ENCODE measurements at regions not wholly inside any gene's neighbourhood (a gene's known extent, or its start where the extent isn't known, plus 50 kb on each side); places are given as distances from the start of the nearest gene placed in this dataset.

GRCh38 chr11:128336203-128336602 lies 251.2 kb downstream of the ETS1 start:
- peak overlapping the region; percentile 49 for H3K27ac ChIP-seq (ENCODE audit: low read depth, low read length)
- no peaks in the 10 kb centered on the region for H4K20me1 ChIP-seq (ENCODE audit: insufficient read depth, low read length)
- no peaks in the 10 kb centered on the region for H3K27me3 ChIP-seq (ENCODE audit: insufficient read depth, low read length)
- H3K4me1 ChIP-seq (ENCODE audit: insufficient read depth, low read length): peaks cover 29% of the 10 kb centered on the region
- peak overlapping the region; percentile 16 for H3K9ac ChIP-seq (ENCODE audit: low read length)
- TF ChIP-seq CTCF (IDR thresholded peaks at IDR 0.05; ENCODE audit: insufficient read depth, low read depth, low read length): no peak
- TF ChIP-seq EZH2 (IDR thresholded peaks at IDR 0.05; ENCODE audit: insufficient read depth, low read length): no peak
- Mint-ChIP-seq H3K36me3 (ENCODE audit: low read depth, unreplicated experiment) (no peaks in the 10 kb centered on the region), H3K27ac (ENCODE audit: unreplicated experiment) (peak overlapping the region; percentile 72), H3K27me3 (ENCODE audit: low read depth, unreplicated experiment) (no peaks in the 10 kb centered on the region), H3K4me1 (ENCODE audit: low read depth, unreplicated experiment) (peaks cover 20% of the 10 kb centered on the region), H3K4me3 (ENCODE audit: unreplicated experiment) (no peak overlapping the region), H3K9me3 (ENCODE audit: unreplicated experiment) (peaks cover 2% of the 10 kb centered on the region)
- no peak overlapping the region for H3K4me3 ChIP-seq (ENCODE audit: insufficient read depth, low read depth, low read length)
- DNase-seq (ENCODE audit: low read depth) (peak; percentile 76), FAIRE-seq (no peak)
- H3K79me2 ChIP-seq (ENCODE audit: insufficient read depth, low read length): no peaks in the 10 kb centered on the region
- H3K9me3 ChIP-seq (ENCODE audit: insufficient read depth, low read depth, low read length): no peaks in the 10 kb centered on the region
- H2AFZ ChIP-seq (ENCODE audit: low read depth, low read length): peak overlapping the region; percentile 21
- H3K36me3 ChIP-seq (ENCODE audit: insufficient read depth, low read length): no peaks in the 10 kb centered on the region
- H3K4me2 ChIP-seq (ENCODE audit: low read length): peak overlapping the region; percentile 45

GRCh38 chr11:128335729-128336128 lies 251.6 kb downstream of the ETS1 start:
- DNase-seq (ENCODE audit: low read depth) (no peak), FAIRE-seq (no peak)
- H3K36me3 Mint-ChIP-seq (ENCODE audit: low read depth, unreplicated experiment): no peaks in the 10 kb centered on the region
- Histone ChIP-seq H3K27me3 (ENCODE audit: insufficient read depth, low read length) (no peaks in the 10 kb centered on the region), H3K9me3 (ENCODE audit: insufficient read depth, low read depth, low read length) (no peaks in the 10 kb centered on the region), H3K4me2 (ENCODE audit: low read length) (peak overlapping the region; percentile 45), H3K36me3 (ENCODE audit: insufficient read depth, low read length) (no peaks in the 10 kb centered on the region), H2AFZ (ENCODE audit: low read depth, low read length) (peak overlapping the region; percentile 21), H3K4me1 (ENCODE audit: insufficient read depth, low read length) (peaks cover 29% of the 10 kb centered on the region), H4K20me1 (ENCODE audit: insufficient read depth, low read length) (no peaks in the 10 kb centered on the region), H3K4me3 (ENCODE audit: insufficient read depth, low read depth, low read length) (no peak overlapping the region), H3K79me2 (ENCODE audit: insufficient read depth, low read length) (no peaks in the 10 kb centered on the region), H3K9ac (ENCODE audit: low read length) (peak overlapping the region; percentile 16), H3K27ac (ENCODE audit: low read depth, low read length) (peak overlapping the region; percentile 49)
- H3K27me3 Mint-ChIP-seq (ENCODE audit: low read depth, unreplicated experiment): no peaks in the 10 kb centered on the region
- peak overlapping the region; percentile 72 for H3K27ac Mint-ChIP-seq (ENCODE audit: unreplicated experiment)
- H3K9me3 Mint-ChIP-seq (ENCODE audit: unreplicated experiment): peaks cover 2% of the 10 kb centered on the region
- TF ChIP-seq CTCF (IDR thresholded peaks at IDR 0.05; ENCODE audit: insufficient read depth, low read depth, low read length) (no peak), EZH2 (IDR thresholded peaks at IDR 0.05; ENCODE audit: insufficient read depth, low read length) (no peak)
- H3K4me1 Mint-ChIP-seq (ENCODE audit: low read depth, unreplicated experiment): peaks cover 20% of the 10 kb centered on the region
- no peak overlapping the region for H3K4me3 Mint-ChIP-seq (ENCODE audit: unreplicated experiment)

GRCh38 chr11:128334311-128335044 lies 252.9 kb downstream of the ETS1 start:
- no peaks in the 10 kb centered on the region for H3K27me3 Mint-ChIP-seq (ENCODE audit: low read depth, unreplicated experiment)
- DNase-seq (ENCODE audit: low read depth): no peak
- Histone ChIP-seq H3K4me3 (ENCODE audit: insufficient read depth, low read depth, low read length) (no peak overlapping the region), H3K4me1 (ENCODE audit: insufficient read depth, low read length) (peaks cover 29% of the 10 kb centered on the region), H3K27ac (ENCODE audit: low read depth, low read length) (peak overlapping the region; percentile 55), H3K9ac (ENCODE audit: low read length) (peak overlapping the region; percentile 1), H4K20me1 (ENCODE audit: insufficient read depth, low read length) (no peaks in the 10 kb centered on the region), H3K79me2 (ENCODE audit: insufficient read depth, low read length) (no peaks in the 10 kb centered on the region), H3K4me2 (ENCODE audit: low read length) (peak overlapping the region; percentile 66), H2AFZ (ENCODE audit: low read depth, low read length) (peak overlapping the region; percentile 74), H3K36me3 (ENCODE audit: insufficient read depth, low read length) (no peaks in the 10 kb centered on the region), H3K9me3 (ENCODE audit: insufficient read depth, low read depth, low read length) (no peaks in the 10 kb centered on the region), H3K27me3 (ENCODE audit: insufficient read depth, low read length) (no peaks in the 10 kb centered on the region)
- peak overlapping the region; percentile 11 for H3K27ac Mint-ChIP-seq (ENCODE audit: unreplicated experiment)
- no peak for FAIRE-seq
- TF ChIP-seq EZH2 (IDR thresholded peaks at IDR 0.05; ENCODE audit: insufficient read depth, low read length): no peak
- TF ChIP-seq CTCF (IDR thresholded peaks at IDR 0.05; ENCODE audit: insufficient read depth, low read depth, low read length): no peak
- H3K4me1 Mint-ChIP-seq (ENCODE audit: low read depth, unreplicated experiment): peaks cover 20% of the 10 kb centered on the region
- no peaks in the 10 kb centered on the region for H3K36me3 Mint-ChIP-seq (ENCODE audit: low read depth, unreplicated experiment)
- no peak overlapping the region for H3K4me3 Mint-ChIP-seq (ENCODE audit: unreplicated experiment)
- peaks cover 2% of the 10 kb centered on the region for H3K9me3 Mint-ChIP-seq (ENCODE audit: unreplicated experiment)

All from astrocyte (in vitro differentiated cells and primary cell).